ENCODE measurements at regions not wholly inside any gene's neighbourhood (a gene's known extent, or its start where the extent isn't known, plus 50 kb on each side); places are given as distances from the start of the nearest gene placed in this dataset.

- DNase-seq (peak in 4 of 5 donors; percentile 54 to 70 (median 65)), ATAC-seq (peak; percentile 81 to 87 (median 84))
- H3K27me3 ChIP-seq = no peaks in the 10 kb centered on the region
- H3K36me3 ChIP-seq = no peaks in the 10 kb centered on the region
- intact Hi-C loops (cut with DNase I) = loop anchor here in 2 of 10 donors (10.0 kb wide), 1 partner anchor 125 kb away; no protein-coding TSS in a partner anchor
- H3K4me1 ChIP-seq = peaks cover 0 to 45% (median 18%) of the 10 kb centered on the region in 12 donors
- H3K27ac ChIP-seq = peak overlapping the region in 10 of 12 donors; percentile 7 to 76 (median 63)
- H3K9me3 ChIP-seq = no peaks in the 10 kb centered on the region
- no peak overlapping the region for H3K4me3 ChIP-seq
- WGBS, 4 donors = 37 to 56% (median 44%) methylated on average over 3 of the region's 3 CpGs
- TF ChIP-seq POLR2A (IDR thresholded peaks at IDR 0.05) = no peak
- no peak for TF ChIP-seq CTCF (IDR thresholded peaks at IDR 0.05)
Observed at GRCh38 chr13:50400035-50400726, 384.9 kb downstream of the KCNRG start.

- Histone ChIP-seq H3K4me3 (no peak overlapping the region), H3K4me1 (peaks cover 0 to 45% (median 18%) of the 10 kb centered on the region in 12 donors), H3K36me3 (no peaks in the 10 kb centered on the region), H3K9me3 (no peaks in the 10 kb centered on the region), H3K27me3 (no peaks in the 10 kb centered on the region), H3K27ac (peak overlapping the region in 6 of 12 donors; percentile 58 to 76 (median 66))
- TF ChIP-seq POLR2A (IDR thresholded peaks at IDR 0.05) = no peak
- ATAC-seq (peak; percentile 44 to 68 (median 48)), DNase-seq (no peak)
- 31 to 73% (median 56%) methylated on average over 1 of the region's 1 CpG for WGBS, 4 donors
- intact Hi-C loops (cut with DNase I) = loop anchor here in 2 of 10 donors (10.0 kb wide), 1 partner anchor 124 kb away; no protein-coding TSS in a partner anchor
Observed at GRCh38 chr13:50401049-50401505, 385.8 kb downstream of the KCNRG start.

DNA sequence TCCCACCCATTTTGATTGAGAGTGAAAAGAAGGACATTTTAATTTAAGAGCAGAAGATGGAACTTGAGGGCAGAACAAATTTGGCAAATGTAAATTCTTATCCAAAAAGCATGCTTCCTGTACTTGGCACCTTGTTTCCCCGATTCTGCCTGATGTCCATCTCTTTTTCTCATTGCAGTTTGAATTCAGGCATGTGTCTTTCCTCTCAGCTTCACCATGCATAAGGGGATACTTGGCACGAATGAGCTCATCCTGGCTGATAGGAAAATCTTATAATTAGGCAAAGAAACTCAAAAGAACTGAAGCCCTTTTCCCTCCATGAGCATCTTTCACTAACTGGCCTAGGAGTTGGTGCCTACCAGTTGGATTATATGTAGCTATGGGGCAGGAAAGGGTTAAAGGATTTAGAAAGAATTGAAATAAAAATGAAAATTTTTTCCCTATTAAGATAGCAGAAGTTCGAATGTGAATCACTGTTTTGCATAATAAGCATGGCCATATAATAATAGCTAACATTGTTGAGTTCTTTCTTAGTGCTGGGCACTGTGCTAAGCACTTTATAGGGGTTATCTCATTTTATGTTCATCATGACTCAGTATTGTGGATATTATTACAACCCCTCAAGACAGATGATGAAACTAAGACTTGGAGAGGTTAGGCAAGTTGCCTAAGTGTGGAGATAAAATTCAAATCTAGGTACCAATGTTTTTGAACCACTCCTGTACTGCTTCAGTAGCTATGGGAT lies 386.6 kb downstream of the KCNRG start:
- DNase-seq (no peak), ATAC-seq (no peak)
- Histone ChIP-seq H3K4me3 (no peak overlapping the region), H3K4me1 (peaks cover 0 to 45% (median 18%) of the 10 kb centered on the region in 12 donors), H3K27me3 (no peaks in the 10 kb centered on the region), H3K27ac (peak overlapping the region in 5 of 12 donors; percentile 9 to 72 (median 65)), H3K9me3 (no peaks in the 10 kb centered on the region), H3K36me3 (no peaks in the 10 kb centered on the region)
- no peak for TF ChIP-seq CTCF (IDR thresholded peaks at IDR 0.05)
- TF ChIP-seq POLR2A (IDR thresholded peaks at IDR 0.05) = no peak
- 63 to 73% (median 67%) methylated on average over 3 of the region's 3 CpGs for WGBS, 4 donors
- intact Hi-C loops (cut with DNase I) = loop anchor here in 2 of 10 donors (10.0 kb wide), 1 partner anchor 123 kb away; no protein-coding TSS in a partner anchor

GRCh38 chr13:50403311-50403710 lies 388.1 kb downstream of the KCNRG start:
- no peaks in the 10 kb centered on the region for H3K9me3 ChIP-seq
- WGBS, 4 donors = 33 to 58% (median 49%) methylated on average over 1 of the region's 1 CpG
- no peaks in the 10 kb centered on the region for H3K36me3 ChIP-seq
- H3K4me3 ChIP-seq = no peak overlapping the region
- intact Hi-C loops (cut with DNase I) = loop anchor here in 2 of 10 donors (10.0 kb wide), 1 partner anchor 121 kb away; no protein-coding TSS in a partner anchor
- DNase-seq (peak in 1 of 5 donors; percentile 29), ATAC-seq (peak in 3 of 4 donors; percentile 59 to 70 (median 67))
- TF ChIP-seq CTCF (IDR thresholded peaks at IDR 0.05) (no peak), POLR2A (IDR thresholded peaks at IDR 0.05) (no peak)
- peaks cover 0 to 45% (median 18%) of the 10 kb centered on the region in 12 donors for H3K4me1 ChIP-seq
- no peak overlapping the region for H3K27ac ChIP-seq
- no peaks in the 10 kb centered on the region for H3K27me3 ChIP-seq

All from heart left ventricle (tissue), 16 donors.